ENCODE measurements at regions not wholly inside any gene's neighbourhood (a gene's known extent, or its start where the extent isn't known, plus 50 kb on each side); places are given as distances from the start of the nearest gene placed in this dataset.

- TF ChIP-seq YY1 (IDR thresholded peaks at IDR 0.05; ENCODE audit: insufficient read depth, insufficient read length), result no peak
- TF ChIP-seq ZNF274 (IDR thresholded peaks at IDR 0.05; ENCODE audit: low read depth, low read length), result no peak
Measured at GRCh38 chr12:76250256-76250655, 98.0 kb downstream of the BBS10 start.

Data from NT2/D1 (cell line).